GM12874 (cell line): ENCODE measurements at regions not wholly inside any gene's neighbourhood (a gene's known extent, or its start where the extent isn't known, plus 50 kb on each side); places are given as distances from the start of the nearest gene placed in this dataset.

Experiments used
- TF ChIP-seq, protein P1 (sequence below): IDR thresholded peaks from 2 replicates; pipeline ENCODE4 v1.5.1; 2011; ENCODE audit warnings: low read depth, mild to moderate bottlenecking, control low read depth, low read length, moderate library complexity; ENCODE audit not compliant: insufficient read depth

DNA sequence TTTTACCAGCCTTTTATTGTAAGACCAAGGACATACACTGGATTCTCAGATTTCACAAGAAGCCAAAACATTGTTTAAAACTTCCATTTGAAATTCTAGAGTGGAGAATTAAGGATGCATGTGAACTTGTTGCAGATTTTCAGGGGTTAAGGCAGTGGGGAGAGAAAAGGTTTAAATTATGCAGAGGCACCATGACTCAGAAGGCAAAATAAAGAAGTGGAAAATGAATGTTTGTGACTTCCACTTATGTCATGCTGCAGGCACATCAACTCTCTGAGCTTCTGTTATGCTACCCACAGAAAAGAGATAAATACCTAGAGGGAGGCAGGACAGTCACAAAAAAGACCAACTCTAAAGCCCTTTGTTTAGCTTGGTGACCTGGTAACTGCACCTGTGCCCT lies 84.4 kb upstream of the BET1 start:
- TF ChIP-seq, protein P1, sequence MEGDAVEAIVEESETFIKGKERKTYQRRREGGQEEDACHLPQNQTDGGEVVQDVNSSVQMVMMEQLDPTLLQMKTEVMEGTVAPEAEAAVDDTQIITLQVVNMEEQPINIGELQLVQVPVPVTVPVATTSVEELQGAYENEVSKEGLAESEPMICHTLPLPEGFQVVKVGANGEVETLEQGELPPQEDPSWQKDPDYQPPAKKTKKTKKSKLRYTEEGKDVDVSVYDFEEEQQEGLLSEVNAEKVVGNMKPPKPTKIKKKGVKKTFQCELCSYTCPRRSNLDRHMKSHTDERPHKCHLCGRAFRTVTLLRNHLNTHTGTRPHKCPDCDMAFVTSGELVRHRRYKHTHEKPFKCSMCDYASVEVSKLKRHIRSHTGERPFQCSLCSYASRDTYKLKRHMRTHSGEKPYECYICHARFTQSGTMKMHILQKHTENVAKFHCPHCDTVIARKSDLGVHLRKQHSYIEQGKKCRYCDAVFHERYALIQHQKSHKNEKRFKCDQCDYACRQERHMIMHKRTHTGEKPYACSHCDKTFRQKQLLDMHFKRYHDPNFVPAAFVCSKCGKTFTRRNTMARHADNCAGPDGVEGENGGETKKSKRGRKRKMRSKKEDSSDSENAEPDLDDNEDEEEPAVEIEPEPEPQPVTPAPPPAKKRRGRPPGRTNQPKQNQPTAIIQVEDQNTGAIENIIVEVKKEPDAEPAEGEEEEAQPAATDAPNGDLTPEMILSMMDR, result no peak

DNA sequence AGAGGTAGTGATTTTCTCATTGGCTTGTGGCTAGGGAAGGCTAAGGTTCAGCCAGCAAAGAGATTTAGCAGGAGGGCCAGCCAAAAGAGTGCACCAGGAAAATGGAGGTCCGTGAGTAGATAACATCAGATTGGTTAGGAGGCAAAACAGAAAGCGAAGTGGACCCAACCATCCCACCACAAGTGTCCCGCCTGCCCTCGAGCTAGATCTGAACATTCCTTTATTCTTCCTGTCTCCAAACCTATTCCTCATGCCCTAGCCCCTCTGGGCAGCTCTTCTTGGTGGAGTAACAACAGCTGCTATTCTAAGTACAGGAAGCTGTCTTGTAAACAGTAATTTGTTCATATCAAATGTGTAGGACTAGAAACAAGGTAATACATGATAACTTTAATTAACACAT lies 85.7 kb upstream of the BET1 start:
- TF ChIP-seq, protein P1, result no peak

DNA sequence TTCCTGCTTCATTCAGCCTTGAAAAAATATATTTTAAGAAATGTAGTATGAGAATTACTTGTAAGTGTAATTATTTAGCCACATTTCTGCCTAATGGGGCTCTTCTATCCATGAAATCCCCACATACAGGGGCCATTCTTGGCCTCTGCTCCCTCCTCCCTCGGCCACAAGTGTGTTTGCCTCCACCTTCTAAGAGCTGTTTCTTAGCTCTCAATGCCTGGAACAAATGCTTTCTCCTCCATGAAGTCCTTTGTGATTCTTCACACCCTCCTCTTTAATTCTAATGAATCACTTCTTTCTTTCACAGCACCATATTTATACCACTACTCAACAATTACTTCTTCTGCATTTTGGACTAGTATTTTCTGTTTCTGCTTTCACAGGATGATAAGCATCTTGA lies 88.8 kb upstream of the BET1 start:
- TF ChIP-seq, protein P1, result no peak

DNA sequence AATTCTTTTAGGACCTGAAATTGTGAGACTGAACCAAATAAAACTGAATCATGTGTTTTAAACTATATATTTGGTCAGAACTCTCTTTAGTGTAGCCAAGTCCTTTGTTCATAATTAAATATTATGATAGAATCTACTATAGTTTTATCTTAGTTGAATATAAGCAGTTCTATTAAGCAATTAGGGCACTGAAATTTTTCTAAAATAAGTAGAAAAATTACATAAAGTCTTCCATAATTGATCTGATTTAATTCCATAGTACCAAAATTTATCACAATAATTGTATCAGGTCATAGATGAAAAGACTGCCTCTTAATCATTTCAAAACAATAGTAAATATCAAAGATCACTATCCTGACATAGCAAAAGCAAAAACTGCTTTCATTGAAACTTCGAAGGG lies 90.1 kb upstream of the BET1 start:
- TF ChIP-seq, protein P1, result no peak

DNA sequence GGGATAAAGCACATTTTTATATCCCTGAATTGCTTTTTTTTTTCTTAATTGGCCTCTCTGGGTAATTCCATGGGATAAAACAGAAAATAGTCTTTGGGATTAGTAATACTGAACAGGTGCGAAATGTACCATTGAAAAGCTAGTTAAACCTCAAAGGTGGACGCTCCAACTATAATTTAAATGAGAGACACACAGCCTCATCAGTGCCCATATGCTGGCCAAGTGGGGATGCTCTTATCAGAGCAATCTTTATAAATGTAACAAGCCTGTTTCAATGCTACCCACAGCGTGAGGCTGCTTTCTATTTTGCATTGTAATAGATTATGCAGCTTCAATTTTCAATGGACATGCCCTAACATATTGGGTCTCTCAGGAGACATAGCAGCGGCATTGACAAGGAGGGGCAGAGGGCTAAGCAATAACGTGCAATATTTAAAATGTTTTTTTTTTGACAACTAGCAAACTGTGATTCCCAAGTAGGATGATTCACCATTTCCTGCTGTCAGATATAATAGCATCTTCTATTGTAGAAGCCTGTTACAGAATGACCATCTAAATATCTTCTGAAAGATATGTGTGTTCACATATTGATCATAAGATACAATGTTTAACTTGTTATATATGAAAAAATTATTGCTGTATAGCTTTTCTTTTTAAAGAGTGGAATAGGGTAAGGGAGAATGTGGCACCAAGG lies 91.3 kb upstream of the BET1 start:
- TF ChIP-seq, protein P1, result no peak

DNA sequence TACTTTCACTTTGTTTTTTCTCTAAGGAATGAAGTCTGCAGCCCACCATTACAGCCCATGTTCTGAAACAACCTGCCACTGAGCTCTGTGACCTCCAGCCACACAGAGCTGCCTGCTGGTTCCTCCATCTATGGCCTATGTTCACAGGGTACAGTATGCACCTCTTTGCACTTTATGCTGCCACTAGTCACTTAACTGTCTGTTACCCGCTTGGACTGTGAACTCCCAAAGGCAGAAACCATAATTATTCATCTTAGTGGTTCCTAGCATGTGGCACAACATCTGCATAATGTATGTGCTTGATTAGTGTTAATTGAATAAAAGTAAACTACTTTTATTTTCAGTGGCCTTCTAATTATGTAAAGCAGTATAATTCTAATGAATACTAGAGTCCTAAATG lies 95.5 kb upstream of the BET1 start:
- TF ChIP-seq, protein P1, result no peak

DNA sequence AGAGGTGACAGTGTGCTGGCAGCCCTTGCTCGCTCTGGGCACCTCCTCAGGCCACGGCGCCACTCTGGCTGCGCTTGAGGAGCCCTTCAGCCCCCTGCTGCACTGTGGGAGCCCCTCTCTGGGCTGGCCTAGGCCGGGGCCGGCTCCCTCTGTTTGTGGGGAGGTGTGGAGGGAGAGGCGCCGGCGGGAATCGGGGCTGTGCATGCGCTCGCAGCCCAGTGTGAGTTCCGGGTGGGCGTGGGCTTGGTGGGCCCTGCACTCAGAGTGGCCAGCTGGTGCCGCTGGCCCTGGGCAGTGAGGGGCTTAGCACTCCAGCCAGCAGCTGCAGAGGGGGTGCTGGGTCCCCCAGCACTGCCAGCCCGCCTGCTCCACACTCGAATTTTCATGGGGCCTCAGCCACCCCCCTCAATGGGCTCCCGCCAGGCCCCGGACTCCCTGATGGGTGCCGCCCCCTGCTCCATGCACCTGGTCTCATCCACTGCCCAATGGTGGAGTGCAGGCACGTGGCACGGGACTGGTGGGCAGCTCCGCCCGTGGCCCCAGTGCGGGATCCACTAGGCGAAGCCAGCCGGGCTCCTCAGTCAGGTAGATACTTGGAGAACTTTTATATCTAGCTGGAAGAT lies 96.7 kb upstream of the BET1 start:
- TF ChIP-seq, protein P1, result no peak
